ENCODE measurements at regions not wholly inside any gene's neighbourhood (a gene's known extent, or its start where the extent isn't known, plus 50 kb on each side); places are given as distances from the start of the nearest gene placed in this dataset.

GRCh38 chr4:19254486-19254885 lies 997.2 kb upstream of the SLIT2 start:
- no peak for TF ChIP-seq CTCF (IDR thresholded peaks at IDR 0.05; ENCODE audit: control insufficient read depth, insufficient read depth, low read depth, low read length, missing control alignments)
- no peak for DNase-seq (ENCODE audit: low read depth)
- no peak overlapping the region for H3K4me3 ChIP-seq (ENCODE audit: control insufficient read depth, low read depth, low read length)

- DNase-seq (ENCODE audit: low read depth): no peak
- no peak for TF ChIP-seq CTCF (IDR thresholded peaks at IDR 0.05; ENCODE audit: control insufficient read depth, insufficient read depth, low read depth, low read length, missing control alignments)
- no peak overlapping the region for H3K4me3 ChIP-seq (ENCODE audit: control insufficient read depth, low read depth, low read length)
Observed at GRCh38 chr4:19248023-19248422, 1003.7 kb upstream of the SLIT2 start.

GRCh38 chr4:19241895-19242294 lies 1009.8 kb upstream of the SLIT2 start:
- no peak for DNase-seq (ENCODE audit: low read depth)
- TF ChIP-seq CTCF (IDR thresholded peaks at IDR 0.05; ENCODE audit: control insufficient read depth, insufficient read depth, low read depth, low read length, missing control alignments): no peak
- no peak overlapping the region for H3K4me3 ChIP-seq (ENCODE audit: control insufficient read depth, low read depth, low read length)

- TF ChIP-seq CTCF (IDR thresholded peaks at IDR 0.05; ENCODE audit: control insufficient read depth, insufficient read depth, low read depth, low read length, missing control alignments): no peak
- peak; percentile 20 for DNase-seq (ENCODE audit: low read depth)
- no peak overlapping the region for H3K4me3 ChIP-seq (ENCODE audit: control insufficient read depth, low read depth, low read length)
Observed at GRCh38 chr4:19239565-19239964, 1012.1 kb upstream of the SLIT2 start.

GRCh38 chr4:19236473-19236872 lies 1015.2 kb upstream of the SLIT2 start:
- TF ChIP-seq CTCF (IDR thresholded peaks at IDR 0.05; ENCODE audit: control insufficient read depth, insufficient read depth, low read depth, low read length, missing control alignments): no peak
- no peak for DNase-seq (ENCODE audit: low read depth)
- no peak overlapping the region for H3K4me3 ChIP-seq (ENCODE audit: control insufficient read depth, low read depth, low read length)

- H3K4me3 ChIP-seq (ENCODE audit: control insufficient read depth, low read depth, low read length): no peak overlapping the region
- TF ChIP-seq CTCF (IDR thresholded peaks at IDR 0.05; ENCODE audit: control insufficient read depth, insufficient read depth, low read depth, low read length, missing control alignments): no peak
- DNase-seq (ENCODE audit: low read depth): no peak
Observed at GRCh38 chr4:19230906-19231545, 1020.7 kb upstream of the SLIT2 start.

- TF ChIP-seq CTCF (IDR thresholded peaks at IDR 0.05; ENCODE audit: control insufficient read depth, insufficient read depth, low read depth, low read length, missing control alignments): no peak
- DNase-seq (ENCODE audit: low read depth): peak; percentile 29
- no peak overlapping the region for H3K4me3 ChIP-seq (ENCODE audit: control insufficient read depth, low read depth, low read length)
Observed at GRCh38 chr4:19227701-19228100, 1024.0 kb upstream of the SLIT2 start.
